GM18498 (cell line): ENCODE measurements at regions not wholly inside any gene's neighbourhood (a gene's known extent, or its start where the extent isn't known, plus 50 kb on each side); places are given as distances from the start of the nearest gene placed in this dataset.

Experiments
- ATAC-seq: cut with Tn5 transposase; IDR thresholded peaks from one replicate; pipeline ENCODE4 v1.9.1; 2021; ENCODE audit warnings: mild to moderate bottlenecking, moderate library complexity; ENCODE audit not compliant: unreplicated experiment

GRCh38 chr2:9771481-9772017 is 71.7 kb upstream of the TAF1B start:
- no peak for ATAC-seq

DNA sequence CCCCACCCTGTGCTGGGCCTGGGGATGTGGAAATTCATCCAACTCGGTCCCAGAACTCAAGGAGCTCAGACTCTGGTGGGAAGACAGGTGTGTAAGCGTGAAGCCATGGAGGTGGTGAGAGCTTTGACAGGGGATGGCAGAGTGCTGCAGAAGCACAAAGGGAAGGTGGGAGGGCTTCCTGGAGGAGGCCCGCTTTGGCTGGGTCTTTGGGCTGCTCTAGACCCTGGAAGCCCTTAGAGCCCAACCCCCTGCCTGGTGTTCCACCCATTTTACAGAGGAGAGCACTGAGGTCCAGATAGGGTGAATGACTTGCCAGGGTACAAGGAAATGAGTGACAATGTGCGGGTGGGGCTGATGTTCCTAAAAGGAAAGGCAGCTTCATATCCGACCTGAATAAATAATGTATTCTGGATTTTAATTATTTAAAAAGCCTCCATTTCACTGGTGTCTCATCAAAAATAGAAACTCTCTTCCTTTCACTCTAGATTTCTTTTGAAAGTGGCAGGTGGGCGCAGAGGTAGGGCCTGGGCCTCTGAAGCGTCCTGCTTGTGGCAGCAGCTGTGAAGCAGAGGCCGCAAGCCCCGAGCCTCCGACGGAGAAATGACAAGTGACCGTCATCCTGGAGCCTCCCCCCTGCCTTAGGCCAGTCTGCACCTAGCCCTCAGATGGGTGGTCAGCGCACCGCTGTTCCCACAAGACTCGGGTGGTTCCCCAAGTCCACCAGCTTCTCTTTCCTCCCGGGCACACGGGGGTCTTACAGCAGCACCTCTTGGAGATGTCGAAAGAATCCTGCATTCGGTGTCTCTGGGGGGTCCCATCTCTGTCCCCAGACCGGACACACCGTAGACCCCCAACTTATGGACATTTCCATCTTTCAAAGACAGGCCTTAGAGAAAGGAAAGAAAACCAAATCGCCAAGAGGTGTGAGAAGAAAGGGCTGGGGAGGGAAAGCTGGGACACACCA is 71.0 kb upstream of the TAF1B start:
- ATAC-seq = no peak

GRCh38 chr2:9772999-9773902 is 70.0 kb upstream of the TAF1B start:
- ATAC-seq = no peak

- no peak for ATAC-seq
These were observed 69.4 kb upstream of the TAF1B start for GRCh38 chr2:9773903-9774239.

DNA sequence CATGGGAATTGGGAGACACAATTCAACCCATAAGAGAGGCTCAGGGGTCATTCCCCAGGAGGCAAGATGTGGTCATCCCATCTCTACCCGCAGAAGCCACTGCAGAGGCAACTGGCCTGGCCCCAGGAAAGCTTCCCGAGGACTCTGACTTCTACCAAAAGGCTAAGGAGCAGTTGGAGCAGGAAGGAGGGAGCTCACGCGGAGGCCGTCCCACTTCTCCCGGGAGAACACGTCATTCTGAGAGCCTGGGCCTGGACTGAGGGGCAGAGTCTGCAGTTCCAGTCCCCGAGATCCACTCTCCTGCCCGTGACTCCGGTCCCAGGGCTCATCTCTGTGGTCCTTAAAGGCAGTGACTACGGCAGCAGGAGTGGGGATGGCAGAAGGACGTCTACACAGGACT is 69.0 kb upstream of the TAF1B start:
- ATAC-seq = no peak

DNA sequence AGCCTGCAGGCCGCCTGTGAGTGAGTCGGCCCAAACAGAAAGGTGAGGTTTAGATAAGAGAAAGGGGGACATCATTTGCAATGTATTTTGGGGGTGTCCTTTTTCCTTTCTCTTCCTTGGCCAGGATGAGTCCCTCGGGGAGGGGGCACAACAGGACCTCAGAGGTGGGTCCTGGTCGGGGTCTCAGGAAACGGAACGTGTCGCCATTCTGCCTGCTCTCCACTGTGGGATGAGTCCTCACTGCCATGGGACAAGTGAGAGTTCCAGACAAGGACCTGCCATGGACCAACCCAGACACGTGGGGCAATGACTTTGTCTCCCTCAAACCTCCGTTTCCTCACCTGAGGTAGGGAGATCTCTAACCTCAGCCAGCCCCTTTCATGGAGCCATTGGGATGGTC is 67.9 kb upstream of the TAF1B start:
- no peak for ATAC-seq

DNA sequence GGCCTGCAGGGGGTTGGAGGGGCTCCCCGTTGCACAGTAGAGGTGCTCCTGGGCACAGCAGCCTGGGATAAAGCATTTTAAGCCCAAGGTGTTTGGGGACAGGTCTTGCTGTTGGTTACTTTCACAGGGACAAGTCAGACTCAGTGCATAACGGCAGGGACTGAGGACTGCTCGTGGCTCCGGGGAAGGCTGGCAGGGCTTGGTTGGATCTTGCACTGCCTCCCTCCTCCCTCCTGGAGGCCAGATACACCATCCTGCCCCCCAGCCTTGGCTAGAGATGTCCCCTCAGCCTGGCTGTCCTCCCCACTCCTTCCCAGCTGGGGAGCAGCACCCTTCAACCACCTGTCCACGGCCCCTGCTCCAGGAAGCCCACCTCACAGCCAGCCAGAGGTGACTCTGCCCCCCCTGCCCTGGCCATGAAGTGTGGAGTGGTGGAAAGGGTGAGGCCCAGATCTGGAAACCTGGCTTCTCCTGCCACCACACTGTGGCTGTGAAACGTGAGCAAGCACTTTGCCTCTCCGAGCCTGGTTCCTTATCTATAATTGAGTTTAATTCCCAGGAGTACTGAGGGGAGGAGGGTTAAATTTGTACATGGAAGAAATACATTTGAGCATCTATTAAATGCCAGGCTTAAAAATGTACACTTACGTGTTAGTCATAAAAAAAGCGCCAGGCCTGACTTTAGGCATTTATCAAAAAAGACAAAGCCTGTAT is 67.1 kb upstream of the TAF1B start:
- ATAC-seq = no peak

- ATAC-seq = no peak
These were observed 66.2 kb upstream of the TAF1B start for GRCh38 chr2:9777081-9777480.

- ATAC-seq = no peak
These were observed 65.3 kb upstream of the TAF1B start for GRCh38 chr2:9778012-9778411.

DNA sequence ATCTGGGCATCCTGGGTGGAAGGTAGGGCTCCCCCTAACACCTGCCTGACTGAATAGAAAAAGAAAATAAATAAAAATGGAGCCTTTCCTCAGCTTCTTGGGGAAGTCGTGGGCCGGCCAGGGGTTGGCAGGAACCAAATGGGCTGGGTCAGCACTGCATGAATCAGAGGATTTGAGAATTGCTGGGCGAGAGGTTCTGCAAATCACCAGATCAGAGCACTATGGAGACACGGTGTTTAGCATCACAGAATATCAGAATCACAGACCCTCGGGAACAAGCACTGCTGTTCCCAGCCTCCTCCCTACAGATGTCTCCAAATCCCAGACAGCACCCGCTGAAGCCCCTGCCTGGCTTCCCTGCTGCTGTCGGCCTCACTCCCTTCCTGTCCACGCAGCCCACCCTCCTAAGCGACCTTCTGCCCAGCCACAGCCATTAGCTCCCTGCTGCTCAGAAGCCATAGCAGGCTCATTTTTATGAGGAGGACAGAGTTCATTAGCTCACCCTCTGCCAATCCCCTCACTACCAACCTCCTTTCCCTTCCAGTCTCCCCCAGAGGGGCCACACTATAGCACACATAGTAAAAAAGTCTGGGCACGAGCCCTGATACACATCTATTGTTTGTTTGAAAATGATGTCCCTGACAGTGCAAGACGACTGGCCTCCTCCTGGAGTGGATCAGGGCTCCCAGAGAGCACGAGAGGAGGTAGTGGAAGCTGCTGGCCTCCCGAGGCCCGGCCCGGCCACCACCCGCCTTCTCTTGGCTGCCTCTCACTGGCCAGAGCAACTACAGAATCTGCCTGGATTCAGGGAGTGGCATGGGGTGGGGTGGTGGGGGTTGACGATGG is 64.6 kb upstream of the TAF1B start:
- ATAC-seq = no peak

DNA sequence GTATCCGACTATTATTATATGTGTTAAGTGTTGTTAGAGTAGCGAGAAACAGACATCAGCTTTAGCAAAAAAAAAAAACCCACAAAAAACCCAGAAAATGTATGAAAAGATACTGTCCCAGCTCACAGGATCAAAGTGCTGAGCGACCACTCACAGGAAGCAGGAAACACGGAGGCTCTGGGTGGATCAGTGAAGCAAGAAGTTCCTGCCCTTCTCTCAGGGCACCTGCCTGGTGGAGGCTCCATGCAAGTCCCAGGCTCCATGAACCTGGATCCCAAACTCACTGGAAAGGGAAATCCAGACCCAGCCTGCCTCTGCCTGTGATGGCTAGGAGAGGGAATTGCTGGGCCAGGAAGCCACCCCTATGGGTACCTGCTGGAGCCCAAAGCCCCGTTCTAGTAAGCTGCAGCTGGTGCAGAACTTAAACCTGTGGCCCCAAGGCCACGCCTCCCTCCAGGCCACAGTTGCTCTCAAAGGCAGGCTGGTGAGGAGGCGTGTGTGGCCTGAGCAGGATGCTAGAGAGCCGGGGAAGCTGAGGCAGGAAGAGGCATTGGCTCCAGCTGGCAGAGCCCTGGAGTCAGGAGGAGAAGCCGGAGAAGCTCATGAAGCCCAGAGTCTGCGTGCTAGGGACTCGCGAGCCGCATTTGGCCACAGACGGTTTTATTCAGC is 63.5 kb upstream of the TAF1B start:
- ATAC-seq = peak; percentile 67

DNA sequence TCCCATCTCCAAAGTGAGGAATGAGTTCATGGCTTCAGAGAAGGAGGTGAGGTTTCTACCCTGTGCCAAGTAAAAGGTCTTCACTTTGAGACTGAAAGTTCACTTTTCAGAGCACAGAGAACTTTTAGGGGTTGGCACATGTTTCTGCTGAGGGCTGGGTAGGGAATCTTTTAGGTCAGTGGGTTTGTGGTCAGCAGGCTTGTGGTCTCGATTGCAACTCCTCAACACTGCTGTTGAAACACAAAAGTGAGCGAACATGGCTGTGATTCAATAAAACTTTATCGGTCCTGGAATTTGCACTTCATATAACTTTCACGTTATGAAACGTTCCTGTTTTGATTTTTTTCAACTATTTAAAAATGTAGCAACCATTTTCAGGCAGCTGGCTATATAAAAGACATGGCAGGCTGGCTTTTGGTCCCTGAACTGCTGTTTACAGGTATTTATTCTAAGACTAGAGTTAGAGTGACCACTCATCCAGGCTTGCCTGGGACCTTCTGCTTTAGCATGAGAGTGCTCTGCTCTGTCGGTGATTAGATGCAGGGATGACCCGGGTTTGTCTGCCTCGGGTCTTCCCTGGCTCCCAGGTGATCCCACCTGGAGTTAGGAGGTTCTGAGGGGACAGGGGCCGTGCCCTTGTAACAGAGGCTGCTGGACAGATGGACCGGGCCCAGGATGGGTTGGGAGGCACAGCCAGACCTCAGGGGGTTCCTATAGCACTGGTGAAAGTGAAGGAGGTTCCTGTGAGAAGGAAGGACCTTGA is 62.7 kb upstream of the TAF1B start:
- no peak for ATAC-seq

DNA sequence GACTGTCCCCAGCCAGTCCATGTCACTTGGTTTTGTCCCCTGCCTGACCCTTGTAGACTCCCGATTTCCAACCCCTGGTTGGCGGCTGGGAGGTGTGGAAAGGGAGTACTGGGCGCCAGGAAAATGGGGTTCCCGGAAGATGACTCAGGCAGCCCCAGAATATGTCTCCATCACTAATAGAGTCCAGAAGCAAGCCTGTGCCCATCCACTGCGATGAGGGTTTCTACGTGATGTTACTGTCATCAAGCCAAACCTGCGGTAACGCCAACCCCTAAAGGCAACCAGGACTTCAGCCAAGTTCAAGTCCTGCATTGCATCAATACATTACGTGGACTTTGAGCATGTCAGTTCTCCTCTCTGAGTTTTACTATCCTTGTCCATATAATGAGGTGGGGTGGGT is 62.0 kb upstream of the TAF1B start:
- ATAC-seq = no peak

GRCh38 chr2:9782197-9782719 is 61.0 kb upstream of the TAF1B start:
- no peak for ATAC-seq

DNA sequence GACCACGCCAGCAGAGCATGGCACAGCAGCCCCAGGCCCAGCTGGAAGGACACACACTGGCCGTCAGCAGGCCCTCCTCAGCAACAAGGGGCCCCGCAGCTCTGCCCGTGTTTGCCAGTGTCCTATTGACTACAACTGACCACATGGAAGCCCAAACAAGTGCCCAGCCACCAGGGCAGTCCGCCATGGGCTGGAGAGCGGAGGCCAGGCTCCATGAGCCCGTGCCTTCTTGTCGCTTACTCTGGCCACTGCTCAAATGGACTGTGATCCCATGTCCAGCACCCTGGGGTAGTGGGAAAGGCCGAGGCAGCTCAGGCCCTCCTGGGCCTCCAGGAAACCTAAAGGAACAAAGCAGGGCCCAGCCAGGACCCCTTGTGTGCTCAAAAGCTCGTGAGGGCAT is 53.9 kb upstream of the TAF1B start:
- no peak for ATAC-seq

GRCh38 chr2:9790702-9791225 is 52.5 kb upstream of the TAF1B start:
- ATAC-seq = no peak

- ATAC-seq = no peak
These were observed 51.6 kb upstream of the TAF1B start for GRCh38 chr2:9791711-9792110.

- ATAC-seq = no peak
These were observed 49.9 kb upstream of the TAF1B start for GRCh38 chr2:9793156-9793917.
